Adrenal gland (tissue), 9 donors: ENCODE measurements at regions not wholly inside any gene's neighbourhood (a gene's known extent, or its start where the extent isn't known, plus 50 kb on each side); places are given as distances from the start of the nearest gene placed in this dataset.

ENCODE experiments used
- DNase-seq, 7 donors: peaks; one replicate each; pipeline ENCODE4 v3.0.0-alpha.2; 2019 to 2020
- H3K27ac ChIP-seq, 5 donors: fragments of 200-600 bp; sonication (generic) in 4 of 5; 1 replicate in 3 of 5; 2 replicates in 2 of 5; pipeline versions ENCODE4 v1.5.1 to v1.8.0; 2016 to 2020; ENCODE audit warnings: mild to moderate bottlenecking in 1 of 5
- H3K27me3 ChIP-seq: fragments of 200-600 bp; 2 replicates; pipeline ENCODE4 v1.8.0; 2021
- H3K36me3 ChIP-seq, 2 donors: fragments of 200-600 bp; replicated peaks in 1 of 2; 1 replicate in 1 of 2; 2 replicates in 1 of 2; pipeline versions ENCODE4 v1.5.1 to v1.8.0; 2018 to 2022
- H3K4me1 ChIP-seq, 2 donors: fragments of 200-600 bp; replicated peaks in 1 of 2; 1 replicate in 1 of 2; 2 replicates in 1 of 2; pipeline versions ENCODE4 v1.5.1 to v1.8.0; 2018 to 2021
- H3K4me3 ChIP-seq, 4 donors: fragments of 200-600 bp; sonication (generic) in 3 of 4; one replicate each; pipeline ENCODE4 v1.5.1; 2016 to 2018
- H3K9me3 ChIP-seq, 3 donors: fragments of 200-600 bp; sonication (generic) in 1 of 3; replicated peaks in 1 of 3; 1 replicate in 2 of 3; 2 replicates in 1 of 3; pipeline versions ENCODE4 v1.5.1 to v1.8.0; 2016 to 2021
- POLR2A ChIP-seq, 2 donors: fragments of 450-650 bp; IDR thresholded peaks; one replicate each; pipeline ENCODE4 v1.6.1; 2017; ENCODE audit warnings: antibody characterized with exemption in 2 of 2, mild to moderate bottlenecking in 2 of 2, moderate library complexity in 1 of 2
- WGBS, 4 donors: extraction: QIAGEN DNeasy Blood & Tissue Kit in 2 of 4; methylation state at CpG; one replicate each; pipeline versions ENCODE4 v1.1.5 to v1.1.7; 2013 to 2017; 5-methylcytosine and 5-hydroxymethylcytosine counted together
- intact Hi-C, 2 donors: fragments of 100-400 bp; cut with DNase I; formaldehyde crosslinking; loops; one replicate each; pipeline versions ENCODE4 v1.14.1 to v1.15.0; 2022 to 2023
- TF ChIP-seq, protein P1 (sequence below), 6 experiments: fragments of 450-650 bp in 4 of 6; fragments of 200-600 bp in 2 of 6; sonication (generic) in 1 of 6; IDR thresholded peaks; 1 replicate in 5 of 6; 2 replicates in 1 of 6; pipeline versions ENCODE4 v1.5.1 to v1.8.0; 2016 to 2021; ENCODE audit warnings: antibody characterized with exemption in 6 of 6, mild to moderate bottlenecking in 2 of 6, moderate library complexity in 1 of 6
- donor health status: healthy with polysubstance abuse.
- donor health status: Bipolar disorder and iron deficiency.
- donor health status: DM: yes; HTN: yes; CAD: no.
- donor health status: DM: no; HTN: no; CAD: no.
- donor health status: DM: no; HTN: no; CAD: no.

GRCh38 chr2:82481207-82481606 lies 1977.9 kb downstream of the SUCLG1 start:
- DNase-seq = no peak
- H3K36me3 ChIP-seq = no peaks in the 10 kb centered on the region
- no peak overlapping the region for H3K4me3 ChIP-seq
- TF ChIP-seq, protein P1, sequence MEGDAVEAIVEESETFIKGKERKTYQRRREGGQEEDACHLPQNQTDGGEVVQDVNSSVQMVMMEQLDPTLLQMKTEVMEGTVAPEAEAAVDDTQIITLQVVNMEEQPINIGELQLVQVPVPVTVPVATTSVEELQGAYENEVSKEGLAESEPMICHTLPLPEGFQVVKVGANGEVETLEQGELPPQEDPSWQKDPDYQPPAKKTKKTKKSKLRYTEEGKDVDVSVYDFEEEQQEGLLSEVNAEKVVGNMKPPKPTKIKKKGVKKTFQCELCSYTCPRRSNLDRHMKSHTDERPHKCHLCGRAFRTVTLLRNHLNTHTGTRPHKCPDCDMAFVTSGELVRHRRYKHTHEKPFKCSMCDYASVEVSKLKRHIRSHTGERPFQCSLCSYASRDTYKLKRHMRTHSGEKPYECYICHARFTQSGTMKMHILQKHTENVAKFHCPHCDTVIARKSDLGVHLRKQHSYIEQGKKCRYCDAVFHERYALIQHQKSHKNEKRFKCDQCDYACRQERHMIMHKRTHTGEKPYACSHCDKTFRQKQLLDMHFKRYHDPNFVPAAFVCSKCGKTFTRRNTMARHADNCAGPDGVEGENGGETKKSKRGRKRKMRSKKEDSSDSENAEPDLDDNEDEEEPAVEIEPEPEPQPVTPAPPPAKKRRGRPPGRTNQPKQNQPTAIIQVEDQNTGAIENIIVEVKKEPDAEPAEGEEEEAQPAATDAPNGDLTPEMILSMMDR (IDR thresholded peaks at IDR 0.05) = no peak
- TF ChIP-seq POLR2A (IDR thresholded peaks at IDR 0.05) = no peak
- no peaks in the 10 kb centered on the region for H3K4me1 ChIP-seq
- intact Hi-C loops = no loop called here
- H3K27me3 ChIP-seq = no peaks in the 10 kb centered on the region
- H3K9me3 ChIP-seq = no peaks in the 10 kb centered on the region
- H3K27ac ChIP-seq = no peak overlapping the region
- 73 to 84% (median 77%) methylated on average over 2 of the region's 2 CpGs for WGBS, 4 donors

DNA sequence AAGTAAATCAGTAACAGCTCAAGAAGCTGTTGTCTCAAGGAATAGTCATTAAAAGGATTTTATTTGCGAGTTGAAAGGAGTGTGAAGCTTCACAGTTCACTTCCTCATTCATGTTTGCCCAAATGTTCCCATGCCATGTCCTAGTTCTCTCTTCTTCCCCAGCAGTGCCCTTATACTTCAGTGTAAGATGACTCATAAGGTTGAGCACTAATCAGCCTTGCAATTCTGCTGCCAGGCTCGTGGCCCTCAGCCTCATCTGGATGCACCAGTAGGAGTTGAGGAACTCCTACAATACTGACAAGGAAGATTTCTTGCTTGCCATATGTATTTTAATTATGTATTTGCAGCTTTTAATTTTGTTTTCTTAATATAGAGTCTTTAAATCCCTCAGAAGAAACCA lies 1980.4 kb downstream of the SUCLG1 start:
- Histone ChIP-seq H3K36me3 (no peaks in the 10 kb centered on the region), H3K4me3 (no peak overlapping the region), H3K27ac (no peak overlapping the region), H3K4me1 (no peaks in the 10 kb centered on the region), H3K9me3 (no peaks in the 10 kb centered on the region), H3K27me3 (no peaks in the 10 kb centered on the region)
- intact Hi-C loops = no loop called here
- no peak for DNase-seq
- TF ChIP-seq, protein P1 (IDR thresholded peaks at IDR 0.05) = no peak
- TF ChIP-seq POLR2A (IDR thresholded peaks at IDR 0.05) = no peak
- 50 to 65% (median 59%) methylated on average over 2 of the region's 2 CpGs for WGBS, 4 donors

DNA sequence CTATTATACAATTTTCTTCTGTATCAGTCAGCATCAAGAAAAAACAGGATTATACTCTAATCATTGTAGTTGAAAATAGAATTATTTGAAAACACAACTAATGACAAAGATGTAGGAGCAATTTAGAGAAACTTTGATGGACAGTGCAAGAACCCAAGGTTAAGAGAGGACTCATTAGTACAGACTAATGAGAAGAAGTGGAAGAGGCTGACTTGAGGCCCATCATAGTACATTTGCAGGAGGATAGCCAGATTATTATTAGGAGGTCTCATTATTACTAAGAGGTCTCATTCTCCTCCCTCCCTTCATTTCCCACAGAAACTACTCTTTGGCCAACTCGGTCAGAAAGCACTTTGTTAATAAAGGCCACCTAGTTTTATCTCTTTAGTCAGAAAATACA lies 1983.0 kb downstream of the SUCLG1 start:
- no peak for DNase-seq
- Histone ChIP-seq H3K4me3 (no peak overlapping the region), H3K36me3 (no peaks in the 10 kb centered on the region), H3K27ac (no peak overlapping the region), H3K4me1 (no peaks in the 10 kb centered on the region), H3K27me3 (no peaks in the 10 kb centered on the region), H3K9me3 (no peaks in the 10 kb centered on the region)
- TF ChIP-seq, protein P1 (IDR thresholded peaks at IDR 0.05) = no peak
- TF ChIP-seq POLR2A (IDR thresholded peaks at IDR 0.05) = no peak
- WGBS, 4 donors = 69 to 86% (median 76%) methylated on average over 1 of the region's 1 CpG
- intact Hi-C loops = no loop called here

DNA sequence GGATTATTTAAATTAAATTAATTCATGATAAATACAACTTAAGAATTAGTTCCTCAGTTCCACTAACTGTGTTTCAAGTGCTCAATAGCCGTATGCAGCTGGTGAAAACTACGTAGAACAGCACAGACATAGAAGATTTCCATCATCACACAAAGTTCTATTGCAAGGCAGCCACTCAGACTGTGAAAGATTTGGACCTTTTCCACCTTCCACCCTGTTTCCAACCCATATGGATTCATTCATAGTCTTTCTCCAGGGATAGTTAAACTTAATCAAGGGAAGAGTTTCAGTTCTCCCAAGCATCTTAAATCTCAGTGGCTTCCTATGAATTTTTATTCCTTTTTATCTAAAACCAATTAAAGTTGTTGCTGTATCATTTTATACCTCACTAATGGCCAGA lies 2030.8 kb downstream of the SUCLG1 start:
- intact Hi-C loops = no loop called here
- no peak for TF ChIP-seq POLR2A (IDR thresholded peaks at IDR 0.05)
- TF ChIP-seq, protein P1 (IDR thresholded peaks at IDR 0.05) = no peak
- Histone ChIP-seq H3K9me3 (no peaks in the 10 kb centered on the region), H3K36me3 (no peaks in the 10 kb centered on the region), H3K4me1 (no peaks in the 10 kb centered on the region), H3K4me3 (no peak overlapping the region), H3K27me3 (no peaks in the 10 kb centered on the region), H3K27ac (no peak overlapping the region)
- DNase-seq = no peak
- WGBS, 4 donors = 73 to 97% (median 84%) methylated on average over 2 of the region's 2 CpGs
